Body of pancreas (tissue), 4 donors: ENCODE measurements at regions not wholly inside any gene's neighbourhood (a gene's known extent, or its start where the extent isn't known, plus 50 kb on each side); places are given as distances from the start of the nearest gene placed in this dataset.
"Not testable (repeated sequence)": the region's sequence is repeated elsewhere in the genome, so short reads cannot be mapped to it uniquely, and the experiment has no call there.

Source experiments
- ATAC-seq: fragments of 150-250 bp; one replicate; pipeline ENCODE4 v1.9.1; 2016
- DNase-seq, 4 donors: peaks; one replicate each; pipeline ENCODE4 v3.0.0-alpha.2; 2019
- H3K27ac ChIP-seq, 4 donors: fragments of 200-600 bp; sonication (generic); 1 replicate in 3 of 4; 2 replicates in 1 of 4; pipeline versions ENCODE4 v1.5.1 to v1.6.1; 2016 to 2019; ENCODE audit warnings: mild to moderate bottlenecking in 1 of 4, mixed read lengths in 1 of 4, moderate library complexity in 1 of 4
- H3K27me3 ChIP-seq, 2 donors: fragments of 200-600 bp; sonication (generic); one replicate each; pipeline ENCODE4 v1.6.0; 2016; ENCODE audit warnings: mild to moderate bottlenecking in 1 of 2
- H3K36me3 ChIP-seq, 2 donors: fragments of 200-600 bp; sonication (generic); replicated peaks in 1 of 2; 2 replicates each; pipeline ENCODE4 v1.5.1; 2016; ENCODE audit warnings: low read depth in 2 of 2; ENCODE audit not compliant: insufficient read depth in 1 of 2
- H3K4me1 ChIP-seq: fragments of 200-600 bp; sonication (generic); one replicate; pipeline ENCODE4 v1.6.0; 2016
- H3K4me3 ChIP-seq, 2 donors: fragments of 200-600 bp; sonication (generic); 1 replicate in 1 of 2; 2 replicates in 1 of 2; pipeline ENCODE4 v1.5.1; 2016 to 2019
- H3K9me3 ChIP-seq, 3 donors: fragments of 200-600 bp; sonication (generic); 1 replicate in 2 of 3; 2 replicates in 1 of 3; pipeline ENCODE4 v1.5.1; 2016
- CTCF ChIP-seq, 7 experiments: fragments of 450-650 bp in 4 of 7; fragments of 200-600 bp in 3 of 7; sonication (generic) in 3 of 7; IDR thresholded peaks; one replicate each; pipeline ENCODE4 v1.5.1; 2016 to 2019; ENCODE audit warnings: antibody characterized with exemption in 7 of 7
- POLR2A ChIP-seq, 3 donors: fragments of 450-650 bp; IDR thresholded peaks; one replicate each; pipeline ENCODE4 v1.6.1; 2016; ENCODE audit warnings: antibody characterized with exemption in 3 of 3, mild to moderate bottlenecking in 2 of 3
- WGBS, 2 donors: methylation state at CpG; one replicate each; pipeline ENCODE4 v1.1.5; 2017; 5-methylcytosine and 5-hydroxymethylcytosine counted together
- intact Hi-C: fragments of 100-400 bp; cut with DNase I; formaldehyde crosslinking; loops from one replicate; pipeline ENCODE4 v1.15.1; 2023

DNA sequence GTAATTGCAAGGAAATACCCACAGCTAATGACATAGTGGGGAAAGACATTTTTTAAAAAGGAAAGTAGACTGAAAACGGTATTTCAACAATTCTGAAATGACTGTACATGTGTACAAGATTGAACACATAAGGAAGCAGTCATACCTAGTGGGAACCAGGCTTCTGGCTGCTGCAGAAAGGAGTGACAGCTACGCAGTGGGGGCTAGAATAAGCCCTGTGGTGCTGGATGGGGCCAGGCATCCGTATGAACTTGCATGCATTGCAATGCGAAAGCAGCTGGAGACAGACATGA is 54.9 kb upstream of the GPR31 start:
- DNase-seq: no peak
- H3K4me1 ChIP-seq: peaks cover 3% of the 10 kb centered on the region

GRCh38 chr6:167214206-167214605 is 56.4 kb upstream of the GPR31 start:
- no peaks in the 10 kb centered on the region for H3K9me3 ChIP-seq
- H3K36me3 ChIP-seq: no peaks in the 10 kb centered on the region
- WGBS, 2 donors: 44 to 69% methylated on average over 9 to 10 of the region's 10 CpGs
- no peaks in the 10 kb centered on the region for H3K27me3 ChIP-seq
- DNase-seq (no peak), ATAC-seq (no peak)
- no peak for TF ChIP-seq POLR2A (IDR thresholded peaks at IDR 0.05)
- no peak for TF ChIP-seq CTCF (IDR thresholded peaks at IDR 0.05)
- H3K27ac ChIP-seq: no peak overlapping the region
- intact Hi-C loops: no loop called here
- peaks cover 10% of the 10 kb centered on the region for H3K4me1 ChIP-seq
- H3K4me3 ChIP-seq: no peak overlapping the region

More for the DNA sequence above, 54.9 kb upstream of the GPR31 start:
- intact Hi-C loops: no loop called here
- H3K4me3 ChIP-seq: no peak overlapping the region
- no peak overlapping the region for H3K27ac ChIP-seq
- TF ChIP-seq POLR2A (IDR thresholded peaks at IDR 0.05): no peak
- TF ChIP-seq CTCF (IDR thresholded peaks at IDR 0.05): no peak
- ATAC-seq: no peak
- 72 to 73% methylated on average over 4 of the region's 4 CpGs for whole genome bisulfite sequencing, 2 donors
- H3K36me3 ChIP-seq: no peaks in the 10 kb centered on the region
- no peaks in the 10 kb centered on the region for H3K27me3 ChIP-seq
- no peaks in the 10 kb centered on the region for H3K9me3 ChIP-seq

GRCh38 chr6:167215429-167216250 is 57.9 kb upstream of the GPR31 start:
- ATAC-seq, intact Hi-C loops, H3K27me3 ChIP-seq, H3K9me3 ChIP-seq, H3K27ac ChIP-seq, H3K4me1 ChIP-seq, DNase-seq, H3K4me3 ChIP-seq, H3K36me3 ChIP-seq: not testable (repeated sequence)
- WGBS, 2 donors: 28 to 63% methylated on average over 13 to 15 of the region's 15 CpGs

DNA sequence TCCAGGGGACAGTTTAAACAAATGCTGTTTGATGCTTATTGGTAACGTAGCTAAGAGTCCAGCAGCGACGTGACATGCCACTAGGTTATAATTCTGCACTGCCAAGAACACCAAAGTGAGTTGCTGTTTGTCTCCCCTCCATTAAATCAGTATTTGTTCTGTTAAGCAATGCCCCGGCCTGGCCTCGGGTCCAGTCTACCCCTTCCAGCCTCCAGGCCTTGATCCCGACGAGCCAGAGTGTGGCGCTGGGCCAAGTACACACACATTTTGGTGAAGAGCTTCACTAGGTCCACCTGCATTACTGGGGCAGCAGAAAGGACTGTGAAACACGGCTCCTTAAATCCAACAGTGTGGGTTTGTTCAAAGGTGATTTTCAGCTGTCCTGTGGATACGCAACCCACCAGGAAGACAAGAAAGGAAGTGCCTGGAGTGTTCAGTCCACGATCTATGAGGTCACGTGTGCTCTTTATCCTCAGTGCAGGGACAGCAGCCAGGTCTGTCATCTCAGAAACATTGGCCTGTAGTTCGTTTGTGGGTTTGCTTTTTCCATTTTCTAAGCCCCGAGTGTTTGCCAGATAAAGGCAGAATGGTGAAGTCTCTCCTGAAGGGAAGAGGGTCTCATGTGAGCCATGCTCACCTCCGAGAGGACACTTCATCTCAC is 58.7 kb upstream of the GPR31 start:
- H3K27me3 ChIP-seq, H3K4me3 ChIP-seq, H3K27ac ChIP-seq, DNase-seq, H3K9me3 ChIP-seq, ATAC-seq, H3K4me1 ChIP-seq, intact Hi-C loops, H3K36me3 ChIP-seq: not testable (repeated sequence)
- WGBS, 2 donors: 46 to 69% methylated on average over 10 to 15 of the region's 15 CpGs

DNA sequence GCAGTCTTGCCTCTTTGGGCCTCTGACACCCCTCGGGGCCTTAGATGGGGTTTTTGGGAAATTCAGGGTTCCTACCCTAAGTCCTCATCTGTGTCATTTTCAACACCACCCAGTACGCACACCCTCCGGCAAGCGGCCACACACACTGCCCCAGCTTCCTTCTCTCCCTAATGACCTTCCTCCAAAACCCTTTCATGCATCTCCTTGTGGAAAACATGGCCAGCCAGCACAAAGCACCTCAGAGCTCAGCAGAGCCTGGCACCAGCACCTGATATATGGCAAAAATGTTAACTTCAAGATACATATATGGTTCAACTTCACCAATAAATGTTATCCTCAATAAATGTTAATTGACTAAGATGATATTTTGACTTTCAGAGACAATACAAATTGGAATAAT is 59.3 kb upstream of the GPR31 start:
- WGBS, 2 donors: 77 to 79% methylated on average over 4 of the region's 4 CpGs

GRCh38 chr6:167217951-167218759 is 60.4 kb upstream of the GPR31 start:
- DNase-seq: peak in 3 of 4 donors; percentile 45 to 59 (median 51)
- H3K27me3 ChIP-seq, H3K4me3 ChIP-seq, H3K4me1 ChIP-seq, H3K9me3 ChIP-seq, intact Hi-C loops, H3K36me3 ChIP-seq: not testable (repeated sequence)
- peak; percentile 84 for ATAC-seq
- peak in 3 of 7 experiments; percentile 38 to 44 (median 38) for TF ChIP-seq CTCF (IDR thresholded peaks at IDR 0.05)
- peak overlapping the region in 1 of 4 donors; percentile 7 for H3K27ac ChIP-seq
- WGBS, 2 donors: 17 to 23% methylated on average over 8 to 11 of the region's 15 CpGs

More for the DNA sequence above, 59.3 kb upstream of the GPR31 start:
- H3K4me1 ChIP-seq, H3K9me3 ChIP-seq, intact Hi-C loops, H3K36me3 ChIP-seq, H3K27ac ChIP-seq, H3K4me3 ChIP-seq, ATAC-seq, DNase-seq, H3K27me3 ChIP-seq: not testable (repeated sequence)

- H3K4me3 ChIP-seq, H3K9me3 ChIP-seq, intact Hi-C loops, H3K27me3 ChIP-seq, ATAC-seq, DNase-seq, H3K4me1 ChIP-seq, H3K36me3 ChIP-seq: not testable (repeated sequence)
- peak overlapping the region in 1 of 4 donors; percentile 7 for H3K27ac ChIP-seq
- 79 to 89% methylated on average over 1 to 4 of the region's 4 CpGs for WGBS, 2 donors
These were observed 61.3 kb upstream of the GPR31 start for GRCh38 chr6:167219079-167219478.
